ENCODE measurements at regions not wholly inside any gene's neighbourhood (a gene's known extent, or its start where the extent isn't known, plus 50 kb on each side); places are given as distances from the start of the nearest gene placed in this dataset.

GRCh38 chr13:99892866-99893504, 78.6 kb downstream of the ZIC5 start:
- no peak for DNase-seq

GRCh38 chr13:99892196-99892613, 79.4 kb downstream of the ZIC5 start:
- DNase-seq, result no peak

GRCh38 chr13:99886706-99887105, 84.9 kb downstream of the ZIC5 start:
- no peak for DNase-seq

GRCh38 chr13:99884913-99885312, 86.7 kb downstream of the ZIC5 start:
- DNase-seq, result no peak

GRCh38 chr13:99883805-99884204, 87.8 kb downstream of the ZIC5 start:
- no peak for DNase-seq

GRCh38 chr13:99878921-99879610, 92.5 kb downstream of the ZIC5 start:
- DNase-seq, result no peak

- DNase-seq, result no peak
Measured at GRCh38 chr13:99876651-99877050, 94.9 kb downstream of the ZIC5 start.

- no peak for DNase-seq
Measured at GRCh38 chr13:99875391-99875790, 96.2 kb downstream of the ZIC5 start.

GRCh38 chr13:99873832-99874430, 97.6 kb downstream of the ZIC5 start:
- no peak for DNase-seq

GRCh38 chr13:99873141-99873540, 98.4 kb downstream of the ZIC5 start:
- DNase-seq, result no peak

- DNase-seq, result no peak
Measured at GRCh38 chr13:99871249-99871898, 100.2 kb downstream of the ZIC5 start.

GRCh38 chr13:99870541-99870940, 101.0 kb downstream of the ZIC5 start:
- DNase-seq, result no peak

- DNase-seq, result no peak
Measured at GRCh38 chr13:99869830-99870229, 101.7 kb downstream of the ZIC5 start.

- no peak for DNase-seq
Measured at GRCh38 chr13:99868767-99869166, 102.8 kb downstream of the ZIC5 start.

- no peak for DNase-seq
Measured at GRCh38 chr13:99867535-99868257, 103.9 kb downstream of the ZIC5 start.

- DNase-seq, result no peak
Measured at GRCh38 chr13:99866781-99867180, 104.8 kb downstream of the ZIC5 start.

- no peak for DNase-seq
Measured at GRCh38 chr13:99865420-99865930, 106.1 kb downstream of the ZIC5 start.

- no peak for DNase-seq
Measured at GRCh38 chr13:99864627-99864990, 107.0 kb downstream of the ZIC5 start.

GRCh38 chr13:99863789-99864626, 107.6 kb downstream of the ZIC5 start:
- DNase-seq, result no peak

GRCh38 chr13:99862244-99862643, 109.3 kb downstream of the ZIC5 start:
- DNase-seq, result no peak

GRCh38 chr13:99861771-99862170, 109.8 kb downstream of the ZIC5 start:
- DNase-seq, result no peak

GRCh38 chr13:99860745-99861144, 110.8 kb downstream of the ZIC5 start:
- no peak for DNase-seq
